Small intestine (tissue), 7 donors: ENCODE measurements at regions not wholly inside any gene's neighbourhood (a gene's known extent, or its start where the extent isn't known, plus 50 kb on each side); places are given as distances from the start of the nearest gene placed in this dataset.

Source experiments
- DNase-seq, 2 donors: peaks; one replicate each; pipeline versions ENCODE4 v3.0.0 to v3.0.0-alpha.2; 2013
- FAIRE-seq: peaks from 2 replicates; lab custom pipeline; 2012; peaks lifted over from hg19 to GRCh38; lab: Jason Lieb, UNC
- H3K27ac ChIP-seq, 3 donors: one replicate each; pipeline ENCODE4 v1.5.1; 2013; ENCODE audit warnings: low read length in 2 of 3, mild to moderate bottlenecking in 2 of 3, control low read depth in 1 of 3, inconsistent platforms in 1 of 3, low read depth in 1 of 3, moderate library complexity in 1 of 3
- H3K27me3 ChIP-seq, 3 donors: one replicate each; pipeline ENCODE4 v1.6.1; 2013; ENCODE audit warnings: low read length in 3 of 3, inconsistent platforms in 1 of 3; ENCODE audit not compliant: control insufficient read depth in 3 of 3, insufficient read depth in 3 of 3
- H3K36me3 ChIP-seq, 3 donors: one replicate each; pipeline ENCODE4 v1.6.1; 2013; ENCODE audit warnings: low read length in 3 of 3, inconsistent platforms in 1 of 3, low read depth in 1 of 3, mild to moderate bottlenecking in 1 of 3, moderate library complexity in 1 of 3; ENCODE audit not compliant: control insufficient read depth in 3 of 3, insufficient read depth in 2 of 3
- H3K4me1 ChIP-seq, 3 donors: one replicate each; pipeline ENCODE4 v1.6.1; 2013; ENCODE audit warnings: low read length in 2 of 3, inconsistent platforms in 1 of 3, low read depth in 1 of 3, mild to moderate bottlenecking in 1 of 3, moderate library complexity in 1 of 3; ENCODE audit not compliant: control insufficient read depth in 3 of 3, insufficient read depth in 2 of 3
- H3K4me3 ChIP-seq, 3 donors: one replicate each; pipeline ENCODE4 v1.5.1; 2013; ENCODE audit warnings: low read length in 3 of 3, control low read depth in 1 of 3, inconsistent platforms in 1 of 3, low read depth in 1 of 3, mild to moderate bottlenecking in 1 of 3, moderate library complexity in 1 of 3
- H3K9me3 ChIP-seq, 2 donors: one replicate each; pipeline ENCODE4 v1.6.1; 2013; ENCODE audit warnings: low read depth in 1 of 2, low read length in 1 of 2; ENCODE audit not compliant: control insufficient read depth in 2 of 2, insufficient read depth in 1 of 2
- WGBS, 3 donors: extraction: QIAGEN DNeasy Blood & Tissue Kit; methylation state at CpG; one replicate each; pipeline ENCODE4 v1.1.7; 2013; 5-methylcytosine and 5-hydroxymethylcytosine counted together
- donor health status: healthy with polysubstance abuse.
- donor health status: control.
- donor health status: control.
- donor health status: Bipolar disorder and iron deficiency.
- donor health status: healthy.

- Histone ChIP-seq H3K36me3 (no peaks in the 10 kb centered on the region), H3K4me1 (no peaks in the 10 kb centered on the region), H3K27me3 (no peaks in the 10 kb centered on the region), H3K27ac (no peak overlapping the region), H3K9me3 (no peaks in the 10 kb centered on the region), H3K4me3 (no peak overlapping the region)
- DNase-seq: no peak
- FAIRE-seq: no peak
- WGBS, 3 donors: 68 to 75% (median 72%) methylated on average over 5 of the region's 5 CpGs
Observed at GRCh38 chr17:15145621-15146020, 119.5 kb downstream of the PMP22 start.

DNA sequence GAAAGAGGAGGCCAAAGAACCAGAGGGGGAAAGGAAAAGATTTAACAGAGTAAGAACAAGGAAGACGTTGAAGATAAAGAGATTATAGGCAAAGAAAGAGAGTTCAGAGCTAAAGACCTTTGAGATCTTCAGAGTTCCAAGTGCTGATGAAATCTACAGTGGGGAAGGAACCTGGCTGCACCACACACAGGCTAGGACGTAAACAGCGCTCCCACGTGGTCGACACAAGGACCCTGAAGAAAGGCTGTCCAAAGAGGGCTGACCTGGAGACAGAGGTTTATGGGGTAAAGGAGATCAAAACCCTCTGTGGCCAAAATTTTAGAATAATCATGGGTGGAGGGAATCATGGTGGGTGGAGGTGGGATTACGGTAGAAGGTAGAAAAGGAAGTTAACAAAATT is 121.6 kb downstream of the PMP22 start:
- Histone ChIP-seq H3K27ac (no peak overlapping the region), H3K36me3 (no peaks in the 10 kb centered on the region), H3K27me3 (no peaks in the 10 kb centered on the region), H3K9me3 (no peaks in the 10 kb centered on the region), H3K4me3 (no peak overlapping the region), H3K4me1 (no peaks in the 10 kb centered on the region)
- WGBS, 3 donors: 71 to 72% (median 71%) methylated on average over 6 of the region's 6 CpGs
- FAIRE-seq: no peak
- no peak for DNase-seq

DNA sequence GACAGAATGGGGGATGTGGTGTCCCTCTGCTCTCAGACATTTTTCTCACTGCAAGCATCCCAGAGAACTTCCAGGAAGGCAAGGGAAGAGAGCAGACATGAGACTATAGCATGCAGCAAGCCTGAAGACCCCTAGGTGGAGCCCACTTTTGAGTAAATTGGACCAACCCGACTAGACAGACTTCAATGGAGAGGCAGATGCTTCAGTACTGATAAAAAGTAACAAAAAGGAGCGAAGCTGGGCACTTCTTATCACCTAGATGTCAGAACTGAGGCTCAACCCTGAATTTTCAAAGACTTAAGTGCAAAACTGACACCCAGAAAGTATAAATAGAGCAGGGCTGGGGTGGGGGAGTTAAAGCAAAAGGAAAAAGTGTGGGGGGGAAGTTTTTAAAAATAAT is 130.8 kb downstream of the PMP22 start:
- 40 to 57% (median 46%) methylated on average over 2 of the region's 2 CpGs for WGBS, 3 donors
- DNase-seq (no peak), FAIRE-seq (no peak)
- no peak overlapping the region for H3K4me3 ChIP-seq
- H3K9me3 ChIP-seq: no peaks in the 10 kb centered on the region
- H3K27me3 ChIP-seq: peaks cover 0 to 2% (median 0%) of the 10 kb centered on the region in 3 donors
- H3K4me1 ChIP-seq: no peaks in the 10 kb centered on the region
- H3K36me3 ChIP-seq: no peaks in the 10 kb centered on the region
- no peak overlapping the region for H3K27ac ChIP-seq

DNA sequence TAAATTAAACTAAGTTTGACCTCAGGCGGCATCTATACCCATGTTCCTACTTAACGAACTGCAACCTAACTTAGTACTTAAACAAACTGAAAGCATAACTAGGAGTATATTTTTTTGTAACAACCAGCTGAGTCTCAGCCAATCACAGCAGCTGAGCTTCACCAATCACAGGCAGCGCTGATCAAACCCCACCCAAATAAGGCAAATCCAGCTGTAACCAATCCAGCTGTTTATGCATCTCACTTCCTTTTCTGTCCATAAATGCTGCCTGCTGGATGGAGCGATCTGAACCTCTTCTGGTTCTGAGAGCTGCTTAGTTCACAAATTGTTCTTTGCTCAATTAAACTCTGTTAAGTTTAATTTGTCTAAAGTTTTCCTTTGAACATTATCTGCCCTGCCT is 131.3 kb downstream of the PMP22 start:
- Histone ChIP-seq H3K4me3 (no peak overlapping the region), H3K36me3 (no peaks in the 10 kb centered on the region), H3K4me1 (no peaks in the 10 kb centered on the region), H3K27ac (no peak overlapping the region), H3K27me3 (peaks cover 0 to 2% (median 0%) of the 10 kb centered on the region in 3 donors), H3K9me3 (no peaks in the 10 kb centered on the region)
- FAIRE-seq (no peak), DNase-seq (no peak)
- WGBS, 3 donors: 87 to 93% (median 88%) methylated on average over 4 of the region's 4 CpGs

DNA sequence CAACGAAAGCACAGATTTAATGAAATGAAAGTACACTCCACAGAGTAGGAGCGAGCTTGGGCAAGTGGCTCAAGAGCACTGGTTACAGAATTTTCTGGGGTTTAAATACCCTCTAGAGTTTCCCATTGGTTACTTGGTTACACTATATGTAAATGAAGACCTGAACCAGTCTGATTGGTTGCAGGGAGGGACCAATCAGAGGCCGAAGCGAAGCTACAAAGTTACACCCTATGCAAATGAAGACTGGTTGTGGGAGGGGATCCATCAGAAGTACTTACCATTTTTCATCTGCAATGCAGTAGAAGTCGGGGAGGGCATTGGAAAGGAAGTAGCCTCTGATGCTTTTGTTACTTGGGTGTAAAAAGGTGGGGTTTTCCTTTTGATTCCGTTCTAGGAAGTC is 132.0 kb downstream of the PMP22 start:
- FAIRE-seq (no peak), DNase-seq (no peak)
- WGBS, 3 donors: 91 to 92% (median 92%) methylated on average over 6 of the region's 6 CpGs
- Histone ChIP-seq H3K4me3 (no peak overlapping the region), H3K36me3 (no peaks in the 10 kb centered on the region), H3K4me1 (no peaks in the 10 kb centered on the region), H3K27ac (no peak overlapping the region), H3K27me3 (peaks cover 0 to 2% (median 0%) of the 10 kb centered on the region in 3 donors), H3K9me3 (no peaks in the 10 kb centered on the region)

DNA sequence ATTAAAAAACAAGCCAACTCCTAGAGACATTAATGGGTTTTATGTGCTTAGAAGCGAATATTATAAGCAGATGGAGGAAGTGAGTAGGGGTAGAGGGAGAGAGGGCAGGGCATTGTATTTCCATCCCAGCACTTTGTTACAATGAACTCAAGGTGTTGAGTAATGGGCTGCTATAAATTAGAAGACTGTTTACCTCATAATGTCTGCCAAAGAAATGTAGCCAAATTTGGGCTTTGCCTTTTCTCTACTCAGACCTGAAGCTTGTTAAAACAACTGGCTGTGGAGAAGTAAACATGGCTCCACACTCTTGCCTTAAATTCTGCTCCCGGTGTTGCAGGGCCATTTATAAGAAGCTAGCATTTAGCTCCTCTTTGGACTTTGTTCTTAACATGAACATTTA is 134.7 kb downstream of the PMP22 start:
- no peaks in the 10 kb centered on the region for H3K36me3 ChIP-seq
- H3K27me3 ChIP-seq: peaks cover 0 to 2% (median 0%) of the 10 kb centered on the region in 3 donors

GRCh38 chr17:15129986-15130385 is 135.1 kb downstream of the PMP22 start:
- Histone ChIP-seq H3K27me3 (peaks cover 0 to 2% (median 0%) of the 10 kb centered on the region in 3 donors), H3K9me3 (no peaks in the 10 kb centered on the region), H3K4me1 (no peaks in the 10 kb centered on the region), H3K4me3 (no peak overlapping the region), H3K27ac (no peak overlapping the region), H3K36me3 (no peaks in the 10 kb centered on the region)
- FAIRE-seq (no peak), DNase-seq (no peak)
- 39 to 57% (median 53%) methylated on average over 3 of the region's 3 CpGs for WGBS, 3 donors

More for the DNA sequence above, 134.7 kb downstream of the PMP22 start:
- Histone ChIP-seq H3K27ac (no peak overlapping the region), H3K4me3 (no peak overlapping the region), H3K4me1 (no peaks in the 10 kb centered on the region), H3K9me3 (no peaks in the 10 kb centered on the region)
- no peak for DNase-seq
- 56 to 72% (median 58%) methylated on average over 2 of the region's 2 CpGs for WGBS, 3 donors
- no peak for FAIRE-seq

DNA sequence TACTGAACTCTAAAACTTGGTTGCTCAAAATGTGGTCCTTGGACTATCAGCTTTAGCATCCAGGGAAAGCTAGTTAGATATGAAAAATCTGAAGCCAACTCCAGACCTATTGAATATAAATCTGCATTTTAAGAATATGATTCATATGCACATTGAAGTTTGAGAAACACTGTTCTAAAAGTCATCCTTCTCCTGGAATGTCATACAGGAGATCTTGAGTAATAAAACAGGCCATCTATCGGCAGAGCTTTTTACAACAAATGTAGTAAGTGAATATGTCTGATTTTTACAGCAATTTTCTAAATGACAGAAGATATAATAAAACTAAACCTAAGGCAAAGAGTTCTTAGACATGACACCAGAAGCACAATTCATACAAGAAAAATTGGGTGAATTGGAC is 140.4 kb downstream of the PMP22 start:
- Histone ChIP-seq H3K4me1 (no peaks in the 10 kb centered on the region), H3K4me3 (no peak overlapping the region), H3K27me3 (peaks cover 0 to under 1% (median 0%) of the 10 kb centered on the region in 3 donors), H3K9me3 (no peaks in the 10 kb centered on the region), H3K36me3 (no peaks in the 10 kb centered on the region), H3K27ac (no peak overlapping the region)
- FAIRE-seq (no peak), DNase-seq (no peak)
- WGBS, 3 donors: 54 to 95% (median 61%) methylated on average over 1 of the region's 1 CpG

DNA sequence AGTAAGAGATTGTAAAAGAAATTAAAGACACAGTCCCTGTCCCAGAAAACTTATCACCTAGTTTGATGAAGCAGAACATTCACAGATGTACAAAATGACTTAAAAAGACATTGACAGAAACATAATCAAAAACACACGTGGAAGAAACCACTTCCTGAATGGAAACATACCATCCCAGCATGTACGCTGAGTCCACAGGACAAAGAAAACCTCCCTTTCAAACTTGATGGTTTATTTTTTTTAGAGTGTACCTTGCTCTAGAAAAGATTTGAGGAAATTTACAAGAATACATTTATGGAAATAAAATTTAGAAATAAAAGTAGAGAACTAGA is 140.9 kb downstream of the PMP22 start:
- Histone ChIP-seq H3K4me3 (no peak overlapping the region), H3K27me3 (no peaks in the 10 kb centered on the region), H3K36me3 (no peaks in the 10 kb centered on the region), H3K9me3 (no peaks in the 10 kb centered on the region), H3K27ac (no peak overlapping the region), H3K4me1 (no peaks in the 10 kb centered on the region)
- WGBS, 3 donors: 49 to 69% (median 54%) methylated on average over 2 of the region's 2 CpGs
- DNase-seq (no peak), FAIRE-seq (no peak)
